Upper lobe of left lung (tissue), 4 donors: ENCODE measurements at regions not wholly inside any gene's neighbourhood (a gene's known extent, or its start where the extent isn't known, plus 50 kb on each side); places are given as distances from the start of the nearest gene placed in this dataset.

Experiments used
- CTCF ChIP-seq, 6 experiments: fragments of 450-650 bp in 4 of 6; fragments of 200-600 bp in 2 of 6; sonication (generic) in 2 of 6; IDR thresholded peaks; one replicate each; pipeline ENCODE4 v1.5.1; 2016 to 2019; ENCODE audit warnings: antibody characterized with exemption in 6 of 6
- EP300 ChIP-seq, 4 donors: sonication (generic); formaldehyde crosslinking; IDR thresholded peaks; one replicate each; pipeline ENCODE4 v1.5.1; 2017; ENCODE audit warnings: antibody characterized with exemption in 4 of 4, control low read depth in 2 of 4
- POLR2A ChIP-seq, 4 donors: fragments of 450-650 bp; IDR thresholded peaks; one replicate each; pipeline ENCODE4 v1.5.1; 2016 to 2017; ENCODE audit warnings: antibody characterized with exemption in 4 of 4, mild to moderate bottlenecking in 2 of 4
- POLR2AphosphoS5 ChIP-seq, 2 donors: sonication (generic); formaldehyde crosslinking; IDR thresholded peaks; one replicate each; pipeline ENCODE4 v1.5.1; 2017; ENCODE audit warnings: antibody characterized with exemption in 2 of 2

GRCh38 chr13:90808838-90809237 is 538.6 kb upstream of the MIR17HG start:
- no peak for TF ChIP-seq CTCF (IDR thresholded peaks at IDR 0.05)
- TF ChIP-seq POLR2A (IDR thresholded peaks at IDR 0.05), result no peak
- TF ChIP-seq POLR2AphosphoS5 (IDR thresholded peaks at IDR 0.05), result no peak
- TF ChIP-seq EP300 (IDR thresholded peaks at IDR 0.05), result no peak
